Adrenal gland (tissue), 9 donors: ENCODE measurements at regions not wholly inside any gene's neighbourhood (a gene's known extent, or its start where the extent isn't known, plus 50 kb on each side); places are given as distances from the start of the nearest gene placed in this dataset.

Experiments
- DNase-seq, 7 donors: peaks; one replicate each; pipeline ENCODE4 v3.0.0-alpha.2; 2019 to 2020
- H3K27ac ChIP-seq, 5 donors: fragments of 200-600 bp; sonication (generic) in 4 of 5; 1 replicate in 3 of 5; 2 replicates in 2 of 5; pipeline versions ENCODE4 v1.5.1 to v1.8.0; 2016 to 2020; ENCODE audit warnings: mild to moderate bottlenecking in 1 of 5
- H3K27me3 ChIP-seq: fragments of 200-600 bp; 2 replicates; pipeline ENCODE4 v1.8.0; 2021
- H3K36me3 ChIP-seq, 2 donors: fragments of 200-600 bp; replicated peaks in 1 of 2; 1 replicate in 1 of 2; 2 replicates in 1 of 2; pipeline versions ENCODE4 v1.5.1 to v1.8.0; 2018 to 2022
- H3K4me1 ChIP-seq, 2 donors: fragments of 200-600 bp; replicated peaks in 1 of 2; 1 replicate in 1 of 2; 2 replicates in 1 of 2; pipeline versions ENCODE4 v1.5.1 to v1.8.0; 2018 to 2021
- H3K4me3 ChIP-seq, 4 donors: fragments of 200-600 bp; sonication (generic) in 3 of 4; one replicate each; pipeline ENCODE4 v1.5.1; 2016 to 2018
- H3K9me3 ChIP-seq, 3 donors: fragments of 200-600 bp; sonication (generic) in 1 of 3; replicated peaks in 1 of 3; 1 replicate in 2 of 3; 2 replicates in 1 of 3; pipeline versions ENCODE4 v1.5.1 to v1.8.0; 2016 to 2021
- CTCF ChIP-seq, 6 experiments: fragments of 450-650 bp in 4 of 6; fragments of 200-600 bp in 2 of 6; sonication (generic) in 1 of 6; IDR thresholded peaks; 1 replicate in 5 of 6; 2 replicates in 1 of 6; pipeline versions ENCODE4 v1.5.1 to v1.8.0; 2016 to 2021; ENCODE audit warnings: antibody characterized with exemption in 6 of 6, mild to moderate bottlenecking in 2 of 6, moderate library complexity in 1 of 6
- POLR2A ChIP-seq, 2 donors: fragments of 450-650 bp; IDR thresholded peaks; one replicate each; pipeline ENCODE4 v1.6.1; 2017; ENCODE audit warnings: antibody characterized with exemption in 2 of 2, mild to moderate bottlenecking in 2 of 2, moderate library complexity in 1 of 2
- WGBS, 4 donors: extraction: QIAGEN DNeasy Blood & Tissue Kit in 2 of 4; methylation state at CpG; one replicate each; pipeline versions ENCODE4 v1.1.5 to v1.1.7; 2013 to 2017; 5-methylcytosine and 5-hydroxymethylcytosine counted together
- intact Hi-C, 2 donors: fragments of 100-400 bp; cut with DNase I; formaldehyde crosslinking; loops; one replicate each; pipeline versions ENCODE4 v1.14.1 to v1.15.0; 2022 to 2023
- donor health status: healthy with polysubstance abuse.
- donor health status: Bipolar disorder and iron deficiency.
- donor health status: DM: yes; HTN: yes; CAD: no.
- donor health status: DM: no; HTN: no; CAD: no.
- donor health status: DM: no; HTN: no; CAD: no.

- intact Hi-C loops: no loop called here
Measured at GRCh38 chr5:40276426-40277102, 403.2 kb upstream of the PTGER4 start.

DNA sequence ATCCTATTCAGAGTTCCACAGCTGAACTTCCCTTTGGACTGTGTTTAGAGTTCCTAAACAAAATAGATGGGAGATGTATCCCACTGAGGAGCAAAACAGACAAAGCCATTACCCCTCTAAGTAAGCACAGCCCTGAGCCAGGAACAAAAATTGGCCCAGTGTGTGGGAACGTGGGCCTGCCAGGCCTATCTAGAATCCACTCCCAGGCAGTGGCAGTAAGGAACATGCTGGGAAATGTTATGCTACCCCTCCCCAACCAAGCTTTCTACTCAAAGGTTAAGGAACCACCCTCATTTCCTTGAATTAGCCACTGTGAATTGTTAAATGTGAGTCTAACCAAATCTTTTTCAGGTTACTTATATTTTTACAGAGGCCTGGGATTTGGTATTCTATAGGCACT is 405.1 kb upstream of the PTGER4 start:
- no peak for TF ChIP-seq POLR2A (IDR thresholded peaks at IDR 0.05)
- no peak for TF ChIP-seq CTCF (IDR thresholded peaks at IDR 0.05)
- 56 to 88% (median 79%) methylated on average over 1 of the region's 1 CpG for WGBS, 4 donors
- Histone ChIP-seq H3K9me3 (no peaks in the 10 kb centered on the region), H3K4me1 (peaks cover 5 to 10% of the 10 kb centered on the region in 2 donors), H3K27me3 (no peaks in the 10 kb centered on the region), H3K36me3 (no peaks in the 10 kb centered on the region), H3K27ac (no peak overlapping the region), H3K4me3 (no peak overlapping the region)
- intact Hi-C loops: no loop called here
- DNase-seq: no peak

More at GRCh38 chr5:40276426-40277102, 403.2 kb upstream of the PTGER4 start:
- Histone ChIP-seq H3K9me3 (no peaks in the 10 kb centered on the region), H3K27ac (no peak overlapping the region), H3K4me3 (no peak overlapping the region), H3K27me3 (no peaks in the 10 kb centered on the region), H3K36me3 (no peaks in the 10 kb centered on the region), H3K4me1 (peaks cover 0 to 8% of the 10 kb centered on the region in 2 donors)
- TF ChIP-seq POLR2A (IDR thresholded peaks at IDR 0.05) (no peak), CTCF (IDR thresholded peaks at IDR 0.05) (no peak)
- no peak for DNase-seq
- WGBS, 4 donors: 76 to 87% (median 84%) methylated on average over 5 of the region's 5 CpGs

DNA sequence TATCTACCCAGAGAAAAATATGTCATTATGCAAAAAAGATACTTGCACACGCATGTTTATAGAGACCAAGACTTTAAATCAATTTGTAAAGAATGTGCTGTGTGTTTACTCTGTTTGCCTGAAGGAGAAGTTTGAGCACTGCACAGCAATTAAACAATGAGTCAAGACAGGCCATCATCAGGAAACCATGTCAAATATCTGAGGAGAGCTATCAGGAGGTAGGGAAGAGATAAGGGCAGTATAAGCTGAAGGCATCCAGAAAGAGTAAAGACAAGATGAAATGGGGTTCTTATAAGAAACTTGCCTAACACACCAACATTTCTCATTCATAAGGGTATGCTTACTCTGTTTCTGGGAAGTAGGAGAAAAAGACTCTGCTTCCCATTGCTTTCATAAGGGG is 405.8 kb upstream of the PTGER4 start:
- intact Hi-C loops: no loop called here
- Histone ChIP-seq H3K4me1 (peaks cover 5 to 14% of the 10 kb centered on the region in 2 donors), H3K4me3 (no peak overlapping the region), H3K9me3 (no peaks in the 10 kb centered on the region), H3K27me3 (no peaks in the 10 kb centered on the region), H3K36me3 (no peaks in the 10 kb centered on the region), H3K27ac (no peak overlapping the region)
- TF ChIP-seq CTCF (IDR thresholded peaks at IDR 0.05) (no peak), POLR2A (IDR thresholded peaks at IDR 0.05) (no peak)
- DNase-seq: no peak
- 79 to 96% (median 88%) methylated on average over 1 of the region's 1 CpG for WGBS, 4 donors

DNA sequence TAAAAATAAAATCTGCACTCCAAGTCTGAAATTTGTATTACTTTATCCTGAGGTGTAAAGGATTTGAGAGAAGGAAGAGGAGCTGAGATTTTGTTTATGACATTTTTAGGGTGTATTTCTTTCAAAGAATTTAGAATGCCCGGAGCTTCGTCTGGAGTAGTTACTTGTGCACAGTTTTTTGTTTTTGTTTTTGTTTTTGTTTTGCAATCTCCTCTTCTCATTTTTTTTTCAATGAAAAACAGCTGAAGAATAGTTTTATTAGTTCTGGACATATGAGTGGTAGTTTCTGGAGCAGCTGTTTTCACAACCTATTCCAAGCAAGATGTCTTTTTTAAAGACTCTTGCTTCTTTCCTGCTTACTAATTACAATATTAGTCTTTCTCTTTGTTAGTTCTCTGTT is 408.2 kb upstream of the PTGER4 start:
- DNase-seq: no peak
- intact Hi-C loops: no loop called here
- no peaks in the 10 kb centered on the region for H3K27me3 ChIP-seq
- WGBS, 4 donors: 80 to 94% (median 87%) methylated on average over 2 of the region's 2 CpGs
- H3K27ac ChIP-seq: no peak overlapping the region
- no peak for TF ChIP-seq CTCF (IDR thresholded peaks at IDR 0.05)
- TF ChIP-seq POLR2A (IDR thresholded peaks at IDR 0.05): no peak
- no peaks in the 10 kb centered on the region for H3K36me3 ChIP-seq
- H3K9me3 ChIP-seq: no peaks in the 10 kb centered on the region
- H3K4me1 ChIP-seq: peaks cover 5 to 14% of the 10 kb centered on the region in 2 donors
- H3K4me3 ChIP-seq: no peak overlapping the region
